ENCODE measurements at regions not wholly inside any gene's neighbourhood (a gene's known extent, or its start where the extent isn't known, plus 50 kb on each side); places are given as distances from the start of the nearest gene placed in this dataset.

DNA sequence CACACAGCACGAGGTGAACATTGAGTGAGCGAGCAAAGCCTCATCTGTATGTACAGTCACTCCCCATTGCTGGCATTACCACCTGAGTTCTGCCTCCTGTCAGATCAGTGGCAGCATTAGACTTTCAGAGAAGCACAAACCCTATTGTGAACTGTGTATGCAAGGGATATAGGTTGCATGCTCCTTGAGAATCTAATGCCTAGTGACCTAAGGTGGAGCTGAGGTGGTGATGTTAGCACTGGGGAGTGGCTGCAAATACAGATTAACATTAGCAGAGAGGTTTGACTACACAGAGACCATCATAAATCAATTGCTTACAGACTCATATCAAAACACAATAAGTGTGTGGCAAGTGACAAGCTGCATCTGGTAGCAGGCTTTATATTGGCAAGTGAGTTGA is 262.5 kb upstream of the ANO5 start:
- Mint-ChIP-seq H3K4me1 (no peaks in the 10 kb centered on the region), H3K9me3 (peaks cover 0 to 4% (median 0%) of the 10 kb centered on the region in 7 donors), H3K36me3 (no peaks in the 10 kb centered on the region), H3K27ac (no peak overlapping the region), H3K4me3 (no peak overlapping the region), H3K27me3 (ENCODE audit: low read depth in 3 of 3) (no peaks in the 10 kb centered on the region)
- no peaks in the 10 kb centered on the region for H3K9me3 ChIP-seq (replicated peaks in 1 of 2; ENCODE audit: control insufficient read depth in 1 of 2, insufficient read depth in 1 of 2, low read length in 2 of 2)
- H3K79me2 ChIP-seq (ENCODE audit: insufficient read depth, low read length): no peaks in the 10 kb centered on the region
- no peaks in the 10 kb centered on the region for H3K36me3 ChIP-seq (replicated peaks in 1 of 2; ENCODE audit: control insufficient read depth in 1 of 2, insufficient read depth in 2 of 2, low read length in 2 of 2)
- H3K27ac ChIP-seq (ENCODE audit: low read depth in 1 of 2, low read length in 2 of 2): no peak overlapping the region
- intact Hi-C loops (cut with micrococcal nuclease): no loop called here
- no peaks in the 10 kb centered on the region for H3K27me3 ChIP-seq (ENCODE audit: control insufficient read depth in 2 of 2, insufficient read depth in 2 of 2, low read length in 2 of 2)
- no peak overlapping the region for H3K4me3 ChIP-seq (replicated peaks in 1 of 3; ENCODE audit: low read depth in 2 of 3, low read length in 3 of 3)
- no peaks in the 10 kb centered on the region for H3K4me1 ChIP-seq (ENCODE audit: control insufficient read depth in 1 of 2, insufficient read depth in 2 of 2, low read length in 2 of 2)
- no peak overlapping the region for H3K4me2 ChIP-seq (replicated peaks; ENCODE audit: extremely low read depth, low read length, poor library complexity, severe bottlenecking)
- no peak for DNase-seq
- no peak overlapping the region for H3K9ac ChIP-seq (ENCODE audit: insufficient read depth, low read length, poor library complexity, severe bottlenecking)
- H2AFZ ChIP-seq (ENCODE audit: insufficient read depth, low read depth, low read length, poor library complexity, severe bottlenecking): no peak overlapping the region
- WGBS (ENCODE audit: insufficient coverage): no CpG with 5 or more reads among the region's 2 CpGs
- H4K20me1 ChIP-seq (ENCODE audit: insufficient read depth, low read length): no peaks in the 10 kb centered on the region
- TF ChIP-seq, protein P1, sequence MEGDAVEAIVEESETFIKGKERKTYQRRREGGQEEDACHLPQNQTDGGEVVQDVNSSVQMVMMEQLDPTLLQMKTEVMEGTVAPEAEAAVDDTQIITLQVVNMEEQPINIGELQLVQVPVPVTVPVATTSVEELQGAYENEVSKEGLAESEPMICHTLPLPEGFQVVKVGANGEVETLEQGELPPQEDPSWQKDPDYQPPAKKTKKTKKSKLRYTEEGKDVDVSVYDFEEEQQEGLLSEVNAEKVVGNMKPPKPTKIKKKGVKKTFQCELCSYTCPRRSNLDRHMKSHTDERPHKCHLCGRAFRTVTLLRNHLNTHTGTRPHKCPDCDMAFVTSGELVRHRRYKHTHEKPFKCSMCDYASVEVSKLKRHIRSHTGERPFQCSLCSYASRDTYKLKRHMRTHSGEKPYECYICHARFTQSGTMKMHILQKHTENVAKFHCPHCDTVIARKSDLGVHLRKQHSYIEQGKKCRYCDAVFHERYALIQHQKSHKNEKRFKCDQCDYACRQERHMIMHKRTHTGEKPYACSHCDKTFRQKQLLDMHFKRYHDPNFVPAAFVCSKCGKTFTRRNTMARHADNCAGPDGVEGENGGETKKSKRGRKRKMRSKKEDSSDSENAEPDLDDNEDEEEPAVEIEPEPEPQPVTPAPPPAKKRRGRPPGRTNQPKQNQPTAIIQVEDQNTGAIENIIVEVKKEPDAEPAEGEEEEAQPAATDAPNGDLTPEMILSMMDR (IDR thresholded peaks at IDR 0.05): no peak

DNA sequence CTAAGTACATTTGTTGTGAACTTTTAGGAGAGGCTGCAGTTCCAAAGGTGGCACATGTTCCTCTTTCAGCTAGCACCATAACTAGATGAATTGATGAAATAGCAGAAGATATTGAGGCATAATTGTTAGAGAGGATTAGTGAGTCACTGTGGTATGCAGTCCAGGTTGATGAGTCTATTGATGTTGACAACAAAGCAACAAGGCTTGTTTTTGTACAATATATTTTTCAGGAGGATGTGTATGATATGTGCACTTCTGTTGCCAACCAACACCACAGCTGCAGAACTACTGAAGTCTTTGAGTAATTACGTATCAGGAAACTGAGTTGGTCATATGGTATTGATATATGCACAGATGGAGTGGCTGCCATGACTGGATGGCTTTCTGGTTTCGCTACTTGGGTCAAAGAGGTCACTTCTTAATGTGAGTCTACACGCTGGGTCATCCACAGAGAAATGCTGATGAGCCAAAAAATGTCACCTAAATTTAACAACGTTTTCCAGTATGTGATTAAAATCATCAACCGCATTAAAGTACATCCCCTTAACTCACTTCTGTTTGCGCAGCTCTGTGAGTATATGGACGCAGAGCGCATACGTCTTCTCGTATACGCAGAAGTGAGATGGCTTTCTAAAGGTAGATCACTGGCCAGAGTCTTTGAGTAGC is 261.3 kb upstream of the ANO5 start:
- H3K9me3 Mint-ChIP-seq: peaks cover 0 to 7% (median 0%) of the 10 kb centered on the region in 7 donors
- Histone ChIP-seq H4K20me1 (ENCODE audit: insufficient read depth, low read length) (no peaks in the 10 kb centered on the region), H3K36me3 (replicated peaks in 1 of 2; ENCODE audit: control insufficient read depth in 1 of 2, insufficient read depth in 2 of 2, low read length in 2 of 2) (no peaks in the 10 kb centered on the region), H3K9me3 (replicated peaks in 1 of 2; ENCODE audit: control insufficient read depth in 1 of 2, insufficient read depth in 1 of 2, low read length in 2 of 2) (no peaks in the 10 kb centered on the region), H3K27me3 (ENCODE audit: control insufficient read depth in 2 of 2, insufficient read depth in 2 of 2, low read length in 2 of 2) (no peaks in the 10 kb centered on the region), H3K4me3 (replicated peaks in 1 of 3; ENCODE audit: low read depth in 2 of 3, low read length in 3 of 3) (no peak overlapping the region), H3K4me1 (ENCODE audit: control insufficient read depth in 1 of 2, insufficient read depth in 2 of 2, low read length in 2 of 2) (no peaks in the 10 kb centered on the region), H3K27ac (ENCODE audit: low read depth in 1 of 2, low read length in 2 of 2) (no peak overlapping the region), H3K4me2 (replicated peaks; ENCODE audit: extremely low read depth, low read length, poor library complexity, severe bottlenecking) (no peak overlapping the region), H3K9ac (ENCODE audit: insufficient read depth, low read length, poor library complexity, severe bottlenecking) (no peak overlapping the region), H3K79me2 (ENCODE audit: insufficient read depth, low read length) (no peaks in the 10 kb centered on the region), H2AFZ (ENCODE audit: insufficient read depth, low read depth, low read length, poor library complexity, severe bottlenecking) (no peak overlapping the region)
- 69% methylated on average over 4 of the region's 11 CpGs for WGBS (ENCODE audit: insufficient coverage)
- H3K4me3 Mint-ChIP-seq: no peak overlapping the region
- DNase-seq: no peak
- no peaks in the 10 kb centered on the region for H3K36me3 Mint-ChIP-seq
- TF ChIP-seq, protein P1 (IDR thresholded peaks at IDR 0.05): no peak
- no peaks in the 10 kb centered on the region for H3K27me3 Mint-ChIP-seq (ENCODE audit: low read depth in 3 of 3)
- H3K4me1 Mint-ChIP-seq: no peaks in the 10 kb centered on the region
- H3K27ac Mint-ChIP-seq: no peak overlapping the region
- intact Hi-C loops (cut with micrococcal nuclease): no loop called here

Measured in CD14-positive monocyte (primary cell).